Fibroblast of mammary gland (primary cell): ENCODE measurements at regions not wholly inside any gene's neighbourhood (a gene's known extent, or its start where the extent isn't known, plus 50 kb on each side); places are given as distances from the start of the nearest gene placed in this dataset.

ENCODE experiments used
- DNase-seq: peaks from one replicate; pipeline ENCODE4 v3.0.0-alpha.2; 2010; ENCODE audit warnings: low read depth
- H3K4me3 ChIP-seq: 2 replicates; pipeline ENCODE4 v1.5.1; 2011; ENCODE audit warnings: low read depth, mild to moderate bottlenecking, low read length, moderate library complexity; ENCODE audit not compliant: control insufficient read depth
- CTCF ChIP-seq: conservative IDR thresholded peaks from 2 replicates; pipeline ENCODE4 v1.5.1; 2011; ENCODE audit warnings: low read depth, low read length, inconsistent platforms; ENCODE audit not compliant: control insufficient read depth, insufficient read depth

- H3K4me3 ChIP-seq, result no peak overlapping the region
- no peak for DNase-seq
- TF ChIP-seq CTCF, result no peak
These were observed 231.3 kb upstream of the ARHGEF26 start for GRCh38 chr3:153889905-153890334.

GRCh38 chr3:153892126-153892525 lies 229.1 kb upstream of the ARHGEF26 start:
- no peak overlapping the region for H3K4me3 ChIP-seq
- TF ChIP-seq CTCF, result no peak
- DNase-seq, result no peak

GRCh38 chr3:153894857-153895256 lies 226.3 kb upstream of the ARHGEF26 start:
- H3K4me3 ChIP-seq, result no peak overlapping the region
- no peak for DNase-seq
- no peak for TF ChIP-seq CTCF

- TF ChIP-seq CTCF, result no peak
- no peak for DNase-seq
- H3K4me3 ChIP-seq, result no peak overlapping the region
These were observed 225.0 kb upstream of the ARHGEF26 start for GRCh38 chr3:153896197-153896596.

- no peak overlapping the region for H3K4me3 ChIP-seq
- DNase-seq, result no peak
- TF ChIP-seq CTCF, result no peak
These were observed 224.0 kb upstream of the ARHGEF26 start for GRCh38 chr3:153897025-153897723.

GRCh38 chr3:153897842-153898241 lies 223.3 kb upstream of the ARHGEF26 start:
- no peak for DNase-seq
- no peak for TF ChIP-seq CTCF
- H3K4me3 ChIP-seq, result no peak overlapping the region
